Fibroblast of the conjunctiva (primary cell): ENCODE measurements at regions not wholly inside any gene's neighbourhood (a gene's known extent, or its start where the extent isn't known, plus 50 kb on each side); places are given as distances from the start of the nearest gene placed in this dataset.

Experiments used
- DNase-seq: peaks from one replicate; pipeline ENCODE4 v3.0.0-alpha.2; 2010; ENCODE audit warnings: low read depth

DNA sequence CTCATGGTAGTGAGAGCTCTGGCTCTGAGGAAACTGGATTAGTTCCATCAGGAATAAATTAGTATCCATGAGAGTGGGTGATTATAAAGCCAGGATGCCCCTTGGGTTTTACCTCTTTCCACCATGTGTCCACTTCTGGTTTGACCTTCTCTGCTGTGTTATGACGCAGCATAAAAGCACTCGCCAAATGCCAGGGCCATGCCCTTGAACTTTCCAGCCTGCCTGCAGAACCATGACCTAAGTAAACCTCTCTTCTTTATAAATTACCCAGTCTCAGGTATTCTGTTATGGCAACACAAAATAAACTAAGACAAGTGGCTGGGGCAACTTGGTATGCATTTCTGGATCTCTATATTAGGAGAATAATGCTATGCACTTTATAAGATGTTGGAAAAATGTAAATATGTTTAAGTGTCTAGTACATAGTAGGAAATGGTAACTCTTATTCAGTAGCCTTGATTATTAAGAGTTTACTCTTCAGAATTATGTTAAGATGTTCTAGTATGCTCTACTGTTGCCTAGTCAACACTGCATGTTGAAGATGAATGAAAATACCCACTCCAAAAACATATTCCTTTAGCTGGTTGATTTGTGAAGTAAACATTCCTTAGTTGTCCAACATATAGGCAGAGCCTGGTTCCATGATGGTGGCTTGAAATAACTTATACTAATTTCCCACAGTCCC is 455.6 kb upstream of the TMPO start:
- DNase-seq: no peak

DNA sequence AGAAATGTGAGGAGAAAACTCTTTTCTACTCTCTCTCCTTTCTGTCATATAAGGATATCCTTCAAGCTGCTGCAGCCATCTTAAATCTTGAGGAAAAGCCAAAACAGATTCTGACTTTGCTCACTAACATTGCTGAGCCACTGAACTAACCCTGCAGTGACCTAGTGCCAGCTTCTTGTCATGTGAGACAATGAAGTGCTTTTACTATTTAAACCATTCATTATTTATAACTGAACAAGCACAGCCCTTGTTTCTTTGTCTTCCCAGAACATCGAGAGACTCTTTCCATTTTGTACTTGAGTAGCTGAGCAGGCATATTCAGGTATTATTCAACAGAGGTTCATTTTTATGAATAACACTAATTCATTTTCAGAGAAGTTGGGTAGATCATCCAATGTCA is 455.0 kb upstream of the TMPO start:
- no peak for DNase-seq

DNA sequence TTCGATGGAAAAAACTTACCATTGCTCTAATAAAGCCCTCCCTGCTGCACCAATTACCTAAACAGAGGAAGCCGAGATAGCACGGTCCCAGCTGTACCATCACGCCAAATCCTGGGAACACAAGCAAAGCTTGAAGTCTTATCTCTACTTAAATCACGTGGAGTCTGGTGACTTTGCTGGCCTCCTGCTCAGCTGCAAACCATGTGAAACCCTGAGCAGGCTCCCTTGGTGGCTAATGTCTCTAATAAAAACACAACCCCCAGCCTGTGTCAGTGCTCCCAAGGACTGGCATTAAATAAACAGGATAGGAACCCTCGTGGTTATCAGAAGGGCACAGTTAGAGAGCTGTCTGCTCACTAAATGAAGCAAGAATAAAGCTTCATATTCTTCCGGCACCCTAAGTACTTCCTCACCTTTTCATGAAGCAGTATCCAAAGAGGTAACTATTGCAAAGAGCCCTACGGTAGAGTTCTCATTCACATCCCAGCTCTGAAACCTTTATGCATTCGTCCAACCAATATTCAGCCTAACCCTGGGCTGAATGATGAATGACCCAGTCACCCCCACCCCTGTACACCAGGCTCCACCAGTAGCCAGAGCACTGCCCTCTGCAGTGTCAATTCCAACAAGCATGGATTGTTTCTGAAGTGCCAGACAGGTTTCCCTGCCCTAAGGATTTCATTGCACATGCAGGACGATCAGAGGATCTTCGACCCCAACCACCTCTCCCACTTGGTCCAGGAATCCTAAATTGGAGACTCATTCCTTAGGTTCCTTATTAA is 452.7 kb upstream of the TMPO start:
- DNase-seq: no peak

DNA sequence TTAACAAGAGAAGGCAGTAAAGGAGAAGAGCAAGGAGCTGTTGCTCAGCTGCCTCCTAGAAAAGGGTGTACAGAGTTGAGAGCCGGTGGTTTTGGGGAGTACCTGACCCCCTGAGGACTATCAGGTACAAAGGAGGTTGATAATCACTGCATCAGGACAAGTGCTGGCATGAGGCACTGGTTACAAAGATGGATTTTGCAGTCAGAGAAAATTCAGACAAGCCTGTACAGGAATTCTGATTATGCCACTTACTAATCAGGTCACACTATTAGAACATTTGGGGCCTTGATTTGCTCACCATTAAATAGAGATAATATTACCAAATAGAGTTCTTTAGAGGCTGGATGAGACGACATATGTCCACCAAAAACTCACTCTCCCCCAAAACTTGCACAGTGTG is 450.9 kb upstream of the TMPO start:
- DNase-seq: no peak

DNA sequence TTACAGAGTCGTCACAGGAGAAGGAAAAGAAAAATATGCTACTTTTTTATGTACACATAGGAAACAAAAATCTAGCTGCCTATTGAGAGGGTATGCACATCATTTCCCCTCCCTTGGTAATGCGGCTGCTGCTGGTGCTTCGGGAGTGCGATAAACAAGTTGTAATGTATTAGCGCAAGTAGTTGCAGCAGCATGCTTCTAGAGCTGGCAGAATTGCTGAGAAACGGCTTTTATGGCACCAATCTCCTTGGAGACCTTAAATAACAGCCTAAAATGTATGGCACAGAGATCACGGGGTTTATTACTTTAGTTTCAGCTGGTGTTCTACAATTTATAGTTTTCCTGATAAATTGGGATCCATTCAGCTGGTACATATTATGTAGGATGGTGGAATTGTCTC is 447.6 kb upstream of the TMPO start:
- no peak for DNase-seq

DNA sequence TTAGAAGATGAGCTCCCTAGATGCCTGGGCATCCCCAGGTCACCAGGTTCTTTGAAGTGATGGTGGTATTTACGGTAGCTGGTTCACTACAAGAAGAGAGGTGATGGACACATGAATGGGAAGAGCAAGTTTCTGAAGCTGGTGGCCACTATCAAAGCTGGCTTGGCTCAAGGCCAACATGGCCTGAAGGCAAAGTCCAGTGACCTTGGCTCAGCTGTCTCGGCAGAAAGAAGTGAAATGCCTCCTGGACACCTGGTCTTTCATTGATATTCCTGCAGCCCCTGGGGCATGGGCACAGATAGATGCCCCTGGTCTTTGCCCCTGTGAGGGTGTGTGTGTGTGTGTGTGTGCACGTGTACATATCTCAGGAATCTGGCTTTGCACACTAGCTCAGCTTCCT is 441.8 kb upstream of the TMPO start:
- no peak for DNase-seq

DNA sequence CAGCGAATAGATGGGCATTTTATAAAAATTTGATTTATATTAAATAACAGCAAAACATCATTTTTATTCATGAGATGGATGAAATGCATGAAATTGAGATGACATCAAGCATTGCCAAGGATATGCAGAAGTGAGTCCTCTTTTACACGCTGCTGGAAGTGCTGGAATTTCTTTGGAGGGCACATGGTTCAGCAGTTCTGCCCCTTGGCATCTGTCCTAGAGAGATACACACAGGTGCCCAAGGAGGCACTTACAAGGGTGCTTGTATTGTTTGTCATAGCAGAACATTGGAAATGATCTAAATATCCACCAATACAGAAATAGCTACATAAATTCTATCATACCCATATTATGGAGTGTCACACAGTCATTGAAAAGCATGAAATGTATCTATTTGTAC is 441.1 kb upstream of the TMPO start:
- DNase-seq: no peak

DNA sequence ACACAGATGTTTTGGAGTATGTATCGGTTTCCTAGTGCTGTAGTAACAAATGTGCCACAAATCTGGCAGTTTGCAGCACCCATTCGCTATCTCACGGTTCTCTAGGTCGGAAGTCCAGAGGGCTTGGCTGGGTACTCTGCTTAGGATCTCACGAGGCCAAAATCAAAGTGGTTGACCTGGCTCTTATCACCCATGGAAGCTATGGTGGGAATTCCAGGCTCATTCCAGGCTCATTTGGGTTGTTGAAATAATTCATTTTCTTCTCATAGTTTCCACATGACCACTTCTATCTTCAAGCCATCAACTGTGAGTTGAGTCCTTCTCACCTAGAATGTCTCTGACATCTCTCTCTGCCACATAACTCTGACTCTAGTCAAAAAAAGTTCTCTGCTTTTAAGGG is 431.0 kb upstream of the TMPO start:
- DNase-seq: no peak

DNA sequence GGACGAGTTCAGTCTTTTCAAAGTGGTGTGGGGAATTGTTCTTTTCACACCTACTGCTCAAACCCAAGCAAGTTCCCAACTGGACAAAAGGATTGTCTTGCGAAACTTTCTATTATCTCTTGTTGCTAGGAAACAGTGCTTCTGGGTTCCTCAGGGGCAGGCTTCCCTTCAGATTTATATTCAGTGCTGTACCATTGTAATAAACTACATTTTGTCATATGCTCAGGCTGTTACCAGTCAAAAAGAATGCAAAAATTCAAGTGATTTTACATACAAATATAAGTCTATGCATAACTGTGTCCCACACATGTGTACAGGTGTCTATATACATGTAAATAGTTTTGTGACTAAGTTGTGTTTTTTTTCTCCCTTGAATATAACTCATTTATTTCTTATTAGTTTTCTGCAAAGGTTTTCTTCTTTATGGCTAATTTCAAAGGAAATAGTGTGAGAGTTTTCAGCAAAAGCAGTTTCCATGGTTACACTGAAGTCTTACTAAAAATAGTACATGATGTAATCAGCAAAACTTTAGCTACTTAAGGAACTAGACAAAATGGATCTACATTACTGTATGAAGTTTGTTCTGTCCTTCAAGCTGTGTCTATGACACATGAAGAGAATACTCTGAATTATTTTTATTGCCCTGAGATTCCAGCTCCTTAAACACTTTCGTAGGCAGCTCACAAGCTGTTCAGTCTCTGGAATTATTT is 430.2 kb upstream of the TMPO start:
- no peak for DNase-seq

DNA sequence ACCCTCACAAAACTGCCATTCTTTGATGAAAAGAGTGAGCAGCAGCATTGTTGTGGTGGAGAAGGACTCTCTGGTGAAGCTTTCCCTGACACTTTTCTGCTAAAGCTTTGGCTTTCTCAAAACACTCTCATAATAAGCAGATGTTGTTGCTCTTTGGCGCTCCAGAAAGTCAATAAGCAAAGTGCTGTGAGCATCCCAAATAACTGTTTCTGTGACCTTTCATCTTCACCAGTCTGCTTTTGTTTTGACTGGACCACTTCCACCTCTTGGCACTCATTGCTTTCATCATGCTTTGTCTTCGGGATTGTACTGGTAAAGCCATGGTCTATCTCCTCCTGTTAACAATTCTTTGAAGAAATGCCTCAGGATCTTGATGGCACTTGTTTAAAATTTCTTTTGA is 424.7 kb upstream of the TMPO start:
- DNase-seq: no peak

DNA sequence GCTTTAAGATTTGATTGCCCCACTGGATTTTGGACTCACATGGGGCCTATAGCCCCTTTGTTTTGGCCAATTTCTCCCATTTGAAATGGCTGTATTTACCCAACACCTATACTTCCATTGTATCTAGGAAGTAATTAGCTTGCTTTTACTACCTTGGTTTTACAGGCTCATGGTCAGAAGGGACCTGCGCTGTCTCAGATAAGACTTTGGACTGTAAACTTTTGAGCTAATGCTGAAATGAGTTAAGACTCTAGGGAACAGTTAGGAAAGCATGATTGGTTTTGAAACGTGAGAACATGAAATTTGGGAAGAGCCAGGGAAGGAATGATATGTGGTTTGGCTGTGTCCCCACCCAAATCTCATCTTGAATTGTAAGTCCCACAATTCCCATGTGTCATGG is 419.0 kb upstream of the TMPO start:
- no peak for DNase-seq

DNA sequence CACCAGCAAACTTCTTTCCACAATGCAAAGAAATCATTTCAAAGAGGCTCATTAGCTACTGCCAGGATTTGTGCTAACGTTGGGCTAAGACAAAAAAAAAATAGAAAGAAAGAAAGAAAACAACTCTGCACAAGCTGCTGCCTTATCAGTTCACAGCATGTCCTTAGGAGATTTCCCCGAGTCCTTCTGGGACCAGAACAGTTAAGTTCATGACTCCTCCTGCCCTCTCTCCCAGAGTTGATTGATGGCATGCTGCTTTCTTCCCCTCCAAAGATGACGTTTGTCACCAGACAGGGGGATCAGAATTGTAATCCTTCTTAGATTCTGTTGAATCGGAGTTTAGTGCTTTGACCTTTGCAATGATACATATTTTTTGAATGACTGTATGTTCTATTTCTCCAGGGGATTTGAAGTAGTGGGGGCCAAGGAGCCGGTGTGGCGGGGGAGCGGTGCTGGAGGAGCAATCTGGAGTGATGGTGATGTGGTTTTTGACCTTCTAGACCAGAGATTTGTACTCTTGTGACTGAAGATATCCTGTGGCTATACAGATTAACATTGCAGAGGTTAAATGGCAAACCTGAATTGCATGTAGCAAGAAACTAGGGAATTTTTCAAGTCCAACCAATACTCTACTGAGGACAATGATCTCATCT is 409.2 kb upstream of the TMPO start:
- DNase-seq: no peak

DNA sequence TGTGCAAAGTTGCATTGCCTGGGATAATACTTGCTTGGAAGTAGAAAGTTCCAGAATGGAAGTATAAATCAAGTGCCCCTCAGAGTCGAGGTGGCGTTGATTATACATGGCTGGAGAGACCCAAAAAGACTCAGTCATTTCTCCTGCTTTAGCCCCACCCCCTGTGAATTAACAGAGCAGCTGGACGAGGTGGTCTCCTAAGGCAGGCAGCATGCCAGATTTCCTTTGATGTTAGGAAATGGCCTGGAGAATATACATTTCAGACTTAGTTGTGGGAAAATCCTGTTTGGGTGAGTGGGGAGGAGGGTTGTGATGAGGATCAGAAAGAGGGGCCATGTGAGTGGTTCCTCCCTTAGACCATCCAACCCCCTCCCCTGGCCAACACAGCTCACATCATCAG is 406.1 kb upstream of the TMPO start:
- no peak for DNase-seq

DNA sequence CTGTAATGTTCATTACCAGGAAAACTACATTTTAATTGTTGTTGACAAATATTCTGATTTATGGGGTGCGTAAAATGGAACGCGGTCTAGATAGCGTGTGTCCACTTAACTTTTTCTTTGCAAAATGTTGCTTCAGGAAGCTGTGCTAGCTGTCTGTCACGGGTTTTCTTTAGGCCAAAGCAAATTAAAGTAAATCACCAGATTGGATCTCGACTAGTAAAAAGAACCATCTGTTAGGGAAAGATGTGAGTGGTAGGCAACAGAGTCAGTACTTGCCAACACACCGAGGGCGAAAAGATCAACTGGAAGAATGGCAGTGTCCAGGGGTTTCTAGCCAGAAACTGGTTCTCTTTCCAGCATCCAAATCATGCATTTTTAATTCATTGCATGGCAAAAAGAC is 404.9 kb upstream of the TMPO start:
- DNase-seq: no peak

DNA sequence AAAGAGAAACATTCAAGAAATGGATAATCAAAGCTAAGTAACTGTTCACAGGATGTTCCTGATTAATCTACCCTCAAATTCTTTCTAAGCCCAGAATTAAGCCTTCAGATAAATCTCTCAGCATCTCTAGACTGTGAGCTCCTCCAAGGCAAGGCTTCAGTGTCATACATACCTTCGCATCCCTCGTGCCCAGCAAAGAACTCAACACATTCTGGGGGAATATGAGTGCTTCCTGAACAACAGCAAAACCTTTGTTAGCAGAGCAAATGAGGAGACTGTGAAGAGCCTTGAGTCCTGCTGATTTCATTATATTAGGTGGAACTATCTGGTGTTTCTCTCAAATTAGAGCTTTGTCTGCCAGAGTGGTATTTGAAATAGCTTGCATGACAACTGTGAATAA is 401.8 kb upstream of the TMPO start:
- DNase-seq: no peak

DNA sequence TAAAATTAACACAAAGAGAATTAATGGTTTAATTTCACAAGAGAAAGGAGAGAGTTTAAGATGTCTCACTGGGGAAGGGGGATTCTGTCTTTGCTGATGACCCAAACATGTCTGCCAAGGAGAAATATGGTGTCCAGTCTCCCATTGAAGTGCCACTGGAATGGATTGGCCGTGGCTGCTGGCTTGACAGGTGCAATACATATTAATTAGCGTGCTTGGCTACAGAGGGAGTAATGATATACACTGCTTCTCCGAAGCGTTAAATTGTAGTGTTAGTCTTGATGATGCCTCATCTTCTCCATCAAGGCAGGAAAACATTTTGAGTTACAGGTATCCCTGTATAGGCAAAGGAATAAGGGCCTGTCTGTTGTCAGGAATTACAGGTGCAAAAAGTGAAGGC is 393.4 kb upstream of the TMPO start:
- no peak for DNase-seq

DNA sequence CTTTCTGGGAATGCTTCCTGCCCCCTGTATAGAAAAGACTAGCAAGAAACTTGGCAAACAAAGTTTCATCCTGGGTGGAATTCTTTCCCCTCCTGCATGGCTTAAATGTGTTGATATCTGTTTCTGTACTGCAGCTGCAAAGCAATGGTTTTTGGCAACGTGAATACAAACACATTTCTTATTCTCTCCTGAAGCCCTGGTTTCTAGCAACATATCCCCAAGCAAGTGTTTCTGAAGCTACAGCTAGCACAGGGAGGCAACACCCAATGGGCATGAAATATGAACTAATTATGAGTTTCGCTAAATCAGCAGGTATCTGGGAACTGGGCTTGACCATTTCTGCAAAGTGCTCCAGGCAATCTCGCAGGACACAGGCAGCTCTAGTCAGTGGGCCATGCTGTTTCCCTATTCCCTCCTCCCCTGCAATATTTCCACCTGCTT is 392.3 kb upstream of the TMPO start:
- no peak for DNase-seq

DNA sequence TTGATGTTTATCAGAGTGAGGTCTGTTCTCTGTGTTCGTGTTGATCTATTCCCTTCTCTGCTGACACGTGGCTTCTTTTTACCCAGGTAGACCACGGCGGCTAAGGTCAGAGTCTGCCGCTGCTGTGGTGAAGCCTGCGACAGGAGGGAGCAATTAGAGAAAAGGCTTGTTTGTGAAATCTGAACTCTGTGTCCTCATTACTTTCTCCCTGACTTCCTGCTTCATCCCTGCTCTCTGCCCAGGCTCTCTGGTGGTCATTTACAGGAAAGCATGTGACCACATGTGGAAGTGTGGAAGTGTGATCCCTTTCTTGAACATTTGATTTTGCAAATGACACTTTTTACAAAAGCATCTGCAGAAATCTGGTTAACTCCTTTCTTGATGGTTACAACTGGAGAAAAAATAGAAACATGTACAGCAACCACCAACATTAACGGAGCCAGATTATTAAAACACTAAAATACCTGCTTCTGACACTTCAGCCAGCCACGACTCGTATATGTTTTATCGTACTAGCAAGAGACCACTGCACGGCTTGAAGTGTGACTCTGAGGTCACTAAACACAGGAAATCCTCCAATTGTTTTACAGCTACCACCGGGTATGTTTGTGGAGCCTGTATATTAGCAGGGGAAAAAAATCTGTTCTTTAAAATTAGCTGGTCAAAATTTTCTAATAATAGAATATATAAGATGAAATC is 388.6 kb upstream of the TMPO start:
- DNase-seq: no peak

DNA sequence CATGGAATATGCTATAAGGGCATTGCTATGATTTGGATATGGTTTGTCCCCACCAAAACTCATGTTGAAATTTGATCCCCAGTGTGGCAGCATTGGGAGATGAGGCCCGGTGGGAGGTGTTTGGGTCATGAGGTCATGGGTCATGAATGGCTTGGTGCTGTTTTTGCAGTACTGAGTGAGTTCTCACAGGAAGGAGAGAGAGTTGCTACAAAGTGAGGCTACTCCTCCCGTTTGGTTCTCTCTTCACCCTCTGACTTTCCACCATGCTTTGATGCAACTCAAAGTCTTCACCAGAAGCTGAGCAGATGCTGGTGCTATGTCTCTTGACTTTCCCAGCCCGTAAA is 388.1 kb upstream of the TMPO start:
- no peak for DNase-seq

DNA sequence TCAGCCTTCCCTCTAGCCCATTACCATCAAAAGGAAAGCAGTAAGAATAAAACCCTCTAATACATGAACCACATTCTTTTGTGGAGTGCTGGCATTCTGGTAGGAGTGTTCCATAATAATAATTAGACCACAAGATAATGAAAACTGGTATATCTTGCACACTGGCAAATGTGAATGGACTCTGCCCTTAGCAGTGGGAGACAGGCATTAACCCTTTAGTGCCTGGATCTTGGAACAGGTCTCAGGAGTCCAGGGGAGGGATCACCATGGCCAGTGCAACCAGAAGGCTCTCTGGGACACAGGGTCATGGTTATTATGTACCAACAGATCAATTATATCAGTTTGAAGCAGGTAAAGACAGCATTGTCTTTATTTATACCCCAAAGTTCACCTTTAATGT is 387.5 kb upstream of the TMPO start:
- no peak for DNase-seq

DNA sequence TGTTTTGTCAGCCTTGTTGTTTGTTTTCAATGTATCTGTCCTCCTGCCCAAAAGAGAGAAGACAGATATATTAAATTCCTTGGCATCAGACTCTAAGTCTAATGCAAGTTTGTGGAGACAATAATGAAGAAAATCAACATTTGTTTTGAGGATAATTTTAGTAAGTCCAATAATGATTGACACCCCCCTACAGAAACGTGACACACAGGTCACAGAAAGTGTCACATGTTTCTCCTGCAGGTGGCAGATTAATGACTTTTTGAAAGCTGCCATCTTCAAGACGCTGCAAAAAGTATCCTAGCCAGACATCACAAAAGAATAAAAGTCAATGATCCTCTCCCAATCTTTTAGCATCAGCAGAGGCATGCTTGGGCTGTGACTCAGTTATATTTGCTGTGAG is 378.8 kb upstream of the TMPO start:
- no peak for DNase-seq

DNA sequence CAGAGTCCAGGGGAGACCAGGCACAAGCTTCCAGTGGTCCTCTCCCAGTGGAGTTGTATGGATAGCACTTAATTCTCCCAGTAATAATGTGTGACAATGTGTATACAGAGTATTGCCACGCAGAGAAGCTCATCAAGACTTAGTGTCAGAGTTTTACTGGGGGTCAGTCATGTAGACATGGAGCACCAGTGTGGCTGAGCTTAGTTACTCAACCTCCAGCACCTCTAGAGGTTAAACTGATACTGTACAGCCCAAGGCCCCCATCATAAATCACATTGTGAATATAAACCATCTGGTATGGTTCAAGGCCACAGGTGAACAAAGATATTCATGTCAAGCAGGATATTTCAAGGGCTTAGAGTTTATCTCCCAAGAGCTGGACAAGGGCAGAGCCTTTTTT is 378.1 kb upstream of the TMPO start:
- DNase-seq: no peak
